GM19193 (cell line): ENCODE measurements at regions not wholly inside any gene's neighbourhood (a gene's known extent, or its start where the extent isn't known, plus 50 kb on each side); places are given as distances from the start of the nearest gene placed in this dataset.

Source experiments
- POLR2A ChIP-seq: IDR thresholded peaks from 4 replicates; pipeline ENCODE4 v1.6.1; 2011; ENCODE audit not compliant: insufficient read depth, insufficient read length; ENCODE audit errors: extremely low read depth

GRCh38 chr2:147373800-147374422, 470.9 kb upstream of the ACVR2A start:
- TF ChIP-seq POLR2A: no peak

GRCh38 chr2:147368306-147368705, 476.5 kb upstream of the ACVR2A start:
- no peak for TF ChIP-seq POLR2A

- no peak for TF ChIP-seq POLR2A
These were observed 478.6 kb upstream of the ACVR2A start for GRCh38 chr2:147366279-147366678.

- no peak for TF ChIP-seq POLR2A
These were observed 479.2 kb upstream of the ACVR2A start for GRCh38 chr2:147365622-147366021.

GRCh38 chr2:147364597-147364996, 480.2 kb upstream of the ACVR2A start:
- TF ChIP-seq POLR2A: no peak

- no peak for TF ChIP-seq POLR2A
These were observed 481.6 kb upstream of the ACVR2A start for GRCh38 chr2:147363181-147363580.

- no peak for TF ChIP-seq POLR2A
These were observed 486.5 kb upstream of the ACVR2A start for GRCh38 chr2:147358375-147358774.

GRCh38 chr2:147356157-147356556, 488.7 kb upstream of the ACVR2A start:
- no peak for TF ChIP-seq POLR2A

- no peak for TF ChIP-seq POLR2A
These were observed 489.1 kb upstream of the ACVR2A start for GRCh38 chr2:147355706-147356105.

- no peak for TF ChIP-seq POLR2A
These were observed 491.8 kb upstream of the ACVR2A start for GRCh38 chr2:147353072-147353381.

GRCh38 chr2:147352264-147353071, 492.4 kb upstream of the ACVR2A start:
- no peak for TF ChIP-seq POLR2A

- no peak for TF ChIP-seq POLR2A
These were observed 493.0 kb upstream of the ACVR2A start for GRCh38 chr2:147351784-147352183.

- TF ChIP-seq POLR2A: no peak
These were observed 495.8 kb upstream of the ACVR2A start for GRCh38 chr2:147348931-147349555.

GRCh38 chr2:147346142-147346541, 498.7 kb upstream of the ACVR2A start:
- no peak for TF ChIP-seq POLR2A

- no peak for TF ChIP-seq POLR2A
These were observed 499.6 kb upstream of the ACVR2A start for GRCh38 chr2:147345246-147345645.

- TF ChIP-seq POLR2A: no peak
These were observed 502.5 kb upstream of the ACVR2A start for GRCh38 chr2:147342329-147342728.

GRCh38 chr2:147331790-147332419, 512.9 kb upstream of the ACVR2A start:
- no peak for TF ChIP-seq POLR2A

GRCh38 chr2:147330925-147331324, 513.9 kb upstream of the ACVR2A start:
- no peak for TF ChIP-seq POLR2A
